HUES48 (cell line): ENCODE measurements at regions not wholly inside any gene's neighbourhood (a gene's known extent, or its start where the extent isn't known, plus 50 kb on each side); places are given as distances from the start of the nearest gene placed in this dataset.

Experiments used
- H3K27ac ChIP-seq: one replicate; pipeline ENCODE4 v1.7.0; 2013; ENCODE audit warnings: low read depth, low read length, inconsistent platforms
- H3K27me3 ChIP-seq: 2 replicates; pipeline ENCODE4 v1.6.1; 2013; ENCODE audit warnings: mild to moderate bottlenecking, low read length; ENCODE audit not compliant: control insufficient read depth, insufficient read depth
- H3K36me3 ChIP-seq: 2 replicates; pipeline ENCODE4 v1.6.1; 2013; ENCODE audit warnings: low read length; ENCODE audit not compliant: control insufficient read depth, insufficient read depth
- H3K4me1 ChIP-seq: 2 replicates; pipeline ENCODE4 v1.6.1; 2013; ENCODE audit warnings: mild to moderate bottlenecking, low read length; ENCODE audit not compliant: control insufficient read depth, insufficient read depth
- H3K4me3 ChIP-seq: 2 replicates; pipeline ENCODE4 v1.5.1; 2013; ENCODE audit warnings: mild to moderate bottlenecking, low read depth, low read length
- H3K9ac ChIP-seq: 2 replicates; pipeline ENCODE4 v1.6.1; 2013; ENCODE audit warnings: mild to moderate bottlenecking, low read depth, low read length, moderate library complexity
- H3K9me3 ChIP-seq: 2 replicates; pipeline ENCODE4 v1.6.1; 2013; ENCODE audit warnings: low read length; ENCODE audit not compliant: control insufficient read depth, insufficient read depth

- H3K27ac ChIP-seq = no peak overlapping the region
- no peak overlapping the region for H3K9ac ChIP-seq
- no peaks in the 10 kb centered on the region for H3K9me3 ChIP-seq
- no peaks in the 10 kb centered on the region for H3K36me3 ChIP-seq
- no peaks in the 10 kb centered on the region for H3K4me1 ChIP-seq
- no peak overlapping the region for H3K4me3 ChIP-seq
- no peaks in the 10 kb centered on the region for H3K27me3 ChIP-seq
Measured at GRCh38 chr11:97432926-97433325, 1043.1 kb downstream of the JRKL start.

- no peaks in the 10 kb centered on the region for H3K9me3 ChIP-seq
- H3K27me3 ChIP-seq = no peaks in the 10 kb centered on the region
- H3K4me3 ChIP-seq = no peak overlapping the region
Measured at GRCh38 chr11:97445561-97445960, 1055.7 kb downstream of the JRKL start.

GRCh38 chr11:97451441-97451840, 1061.6 kb downstream of the JRKL start:
- no peaks in the 10 kb centered on the region for H3K9me3 ChIP-seq
- 0 out of 2 replicates have a peak, but pooled peaks cover 7% of the 10 kb centered on the region for H3K4me1 ChIP-seq
- no peaks in the 10 kb centered on the region for H3K27me3 ChIP-seq
- H3K4me3 ChIP-seq = no peak overlapping the region
- no peaks in the 10 kb centered on the region for H3K36me3 ChIP-seq
- H3K9ac ChIP-seq = no peak overlapping the region
- no peak overlapping the region for H3K27ac ChIP-seq

More at GRCh38 chr11:97445561-97445960, 1055.7 kb downstream of the JRKL start:
- no peak overlapping the region for H3K9ac ChIP-seq
- peaks cover 17% of the 10 kb centered on the region for H3K4me1 ChIP-seq
- no peaks in the 10 kb centered on the region for H3K36me3 ChIP-seq
- H3K27ac ChIP-seq = no peak overlapping the region

- 0 out of 2 replicates have a peak, but pooled peaks cover 4% of the 10 kb centered on the region for H3K4me1 ChIP-seq
- H3K36me3 ChIP-seq = no peaks in the 10 kb centered on the region
- H3K27me3 ChIP-seq = no peaks in the 10 kb centered on the region
- H3K27ac ChIP-seq = no peak overlapping the region
- H3K9me3 ChIP-seq = no peaks in the 10 kb centered on the region
- H3K9ac ChIP-seq = no peak overlapping the region
- H3K4me3 ChIP-seq = no peak overlapping the region
Measured at GRCh38 chr11:97454988-97455387, 1065.2 kb downstream of the JRKL start.

GRCh38 chr11:97460091-97460490, 1070.3 kb downstream of the JRKL start:
- Histone ChIP-seq H3K9ac (no peak overlapping the region), H3K27ac (no peak overlapping the region), H3K27me3 (no peaks in the 10 kb centered on the region), H3K9me3 (peaks cover 14% of the 10 kb centered on the region), H3K4me3 (no peak overlapping the region), H3K36me3 (no peaks in the 10 kb centered on the region), H3K4me1 (no peaks in the 10 kb centered on the region)

- no peak overlapping the region for H3K9ac ChIP-seq
Measured at GRCh38 chr11:97461044-97461880, 1071.4 kb downstream of the JRKL start.

GRCh38 chr11:97461934-97462333, 1072.1 kb downstream of the JRKL start:
- Histone ChIP-seq H3K27ac (no peak overlapping the region), H3K9ac (no peak overlapping the region), H3K4me1 (no peaks in the 10 kb centered on the region), H3K27me3 (no peaks in the 10 kb centered on the region), H3K4me3 (no peak overlapping the region), H3K9me3 (peaks cover 14% of the 10 kb centered on the region), H3K36me3 (no peaks in the 10 kb centered on the region)

More at GRCh38 chr11:97461044-97461880, 1071.4 kb downstream of the JRKL start:
- H3K4me1 ChIP-seq = no peaks in the 10 kb centered on the region
- H3K9me3 ChIP-seq = peaks cover 14% of the 10 kb centered on the region
- H3K27me3 ChIP-seq = no peaks in the 10 kb centered on the region
- H3K36me3 ChIP-seq = no peaks in the 10 kb centered on the region
- H3K4me3 ChIP-seq = no peak overlapping the region
- no peak overlapping the region for H3K27ac ChIP-seq

- H3K4me1 ChIP-seq = no peaks in the 10 kb centered on the region
- no peaks in the 10 kb centered on the region for H3K27me3 ChIP-seq
- H3K9me3 ChIP-seq = peaks cover 14% of the 10 kb centered on the region
- no peak overlapping the region for H3K27ac ChIP-seq
- no peak overlapping the region for H3K9ac ChIP-seq
- H3K4me3 ChIP-seq = no peak overlapping the region
- no peaks in the 10 kb centered on the region for H3K36me3 ChIP-seq
Measured at GRCh38 chr11:97463891-97464290, 1074.1 kb downstream of the JRKL start.

GRCh38 chr11:97471480-97471879, 1081.7 kb downstream of the JRKL start:
- Histone ChIP-seq H3K27me3 (no peaks in the 10 kb centered on the region), H3K4me1 (no peaks in the 10 kb centered on the region), H3K9me3 (no peaks in the 10 kb centered on the region), H3K4me3 (no peak overlapping the region), H3K9ac (no peak overlapping the region), H3K27ac (no peak overlapping the region), H3K36me3 (no peaks in the 10 kb centered on the region)

GRCh38 chr11:97487387-97487786, 1097.6 kb downstream of the JRKL start:
- Histone ChIP-seq H3K27ac (no peak overlapping the region), H3K36me3 (no peaks in the 10 kb centered on the region), H3K9ac (no peak overlapping the region), H3K9me3 (no peaks in the 10 kb centered on the region), H3K4me3 (no peak overlapping the region), H3K4me1 (no peaks in the 10 kb centered on the region), H3K27me3 (no peaks in the 10 kb centered on the region)

GRCh38 chr11:97498891-97499290, 1109.1 kb downstream of the JRKL start:
- no peak overlapping the region for H3K27ac ChIP-seq
- H3K4me3 ChIP-seq = no peak overlapping the region
- H3K4me1 ChIP-seq = no peaks in the 10 kb centered on the region
- H3K36me3 ChIP-seq = no peaks in the 10 kb centered on the region
- no peak overlapping the region for H3K9ac ChIP-seq
- H3K27me3 ChIP-seq = no peaks in the 10 kb centered on the region
- H3K9me3 ChIP-seq = peaks cover 9% of the 10 kb centered on the region; the same call in 1 of the 2 replicates
